Neuron (in vitro differentiated cells): ENCODE measurements at regions not wholly inside any gene's neighbourhood (a gene's known extent, or its start where the extent isn't known, plus 50 kb on each side); places are given as distances from the start of the nearest gene placed in this dataset.

Source experiments
- H2AFZ ChIP-seq: one replicate; pipeline ENCODE4 v1.6.1; 2013; ENCODE audit warnings: low read depth, mild to moderate bottlenecking, inconsistent platforms, low read length, moderate library complexity
- H3K27me3 ChIP-seq: one replicate; pipeline ENCODE4 v1.6.1; 2013; ENCODE audit warnings: low read length; ENCODE audit not compliant: insufficient read depth
- H3K36me3 ChIP-seq: one replicate; pipeline ENCODE4 v1.6.1; 2013; ENCODE audit warnings: low read length; ENCODE audit not compliant: insufficient read depth
- H3K4me1 ChIP-seq: one replicate; pipeline ENCODE4 v1.6.1; 2013; ENCODE audit warnings: low read length; ENCODE audit not compliant: insufficient read depth
- H3K4me3 ChIP-seq: 2 replicates; pipeline ENCODE4 v1.5.1; 2013; ENCODE audit warnings: mild to moderate bottlenecking, low read length, moderate library complexity
- H3K9me3 ChIP-seq: one replicate; pipeline ENCODE4 v1.6.1; 2013; ENCODE audit warnings: low read length

GRCh38 chr11:109342261-109342660 is 79.7 kb upstream of the C11orf87 start:
- H2AFZ ChIP-seq, result no peak overlapping the region
- H3K4me1 ChIP-seq, result no peaks in the 10 kb centered on the region
- no peaks in the 10 kb centered on the region for H3K9me3 ChIP-seq
- no peaks in the 10 kb centered on the region for H3K36me3 ChIP-seq
- H3K4me3 ChIP-seq, result no peak overlapping the region
- H3K27me3 ChIP-seq, result no peaks in the 10 kb centered on the region

DNA sequence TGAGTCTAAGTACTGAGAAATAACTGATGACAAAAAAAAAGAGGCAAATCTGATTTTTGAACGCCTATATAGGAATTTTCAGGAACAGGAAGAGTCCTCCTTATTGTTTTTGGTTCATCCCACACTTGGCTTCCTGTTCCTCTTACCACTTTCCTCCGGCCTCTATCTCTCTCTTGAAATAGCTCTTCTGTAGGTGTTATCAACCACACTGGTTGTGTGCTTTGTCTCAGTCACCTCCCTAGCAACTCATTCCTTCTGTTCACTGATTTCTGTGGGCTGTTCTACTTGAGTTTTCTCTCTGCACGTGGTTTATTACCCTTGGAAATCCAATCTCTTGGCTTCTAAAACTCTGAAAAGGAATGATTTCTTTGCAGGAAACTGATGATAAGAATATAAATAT is 78.7 kb upstream of the C11orf87 start:
- no peak overlapping the region for H2AFZ ChIP-seq
- H3K9me3 ChIP-seq, result no peaks in the 10 kb centered on the region
- H3K27me3 ChIP-seq, result no peaks in the 10 kb centered on the region
- no peak overlapping the region for H3K4me3 ChIP-seq
- no peaks in the 10 kb centered on the region for H3K36me3 ChIP-seq
- no peaks in the 10 kb centered on the region for H3K4me1 ChIP-seq

- no peak overlapping the region for H3K4me3 ChIP-seq
- no peak overlapping the region for H2AFZ ChIP-seq
- H3K9me3 ChIP-seq, result no peaks in the 10 kb centered on the region
Measured at GRCh38 chr11:109347304-109347703, 74.7 kb upstream of the C11orf87 start.

DNA sequence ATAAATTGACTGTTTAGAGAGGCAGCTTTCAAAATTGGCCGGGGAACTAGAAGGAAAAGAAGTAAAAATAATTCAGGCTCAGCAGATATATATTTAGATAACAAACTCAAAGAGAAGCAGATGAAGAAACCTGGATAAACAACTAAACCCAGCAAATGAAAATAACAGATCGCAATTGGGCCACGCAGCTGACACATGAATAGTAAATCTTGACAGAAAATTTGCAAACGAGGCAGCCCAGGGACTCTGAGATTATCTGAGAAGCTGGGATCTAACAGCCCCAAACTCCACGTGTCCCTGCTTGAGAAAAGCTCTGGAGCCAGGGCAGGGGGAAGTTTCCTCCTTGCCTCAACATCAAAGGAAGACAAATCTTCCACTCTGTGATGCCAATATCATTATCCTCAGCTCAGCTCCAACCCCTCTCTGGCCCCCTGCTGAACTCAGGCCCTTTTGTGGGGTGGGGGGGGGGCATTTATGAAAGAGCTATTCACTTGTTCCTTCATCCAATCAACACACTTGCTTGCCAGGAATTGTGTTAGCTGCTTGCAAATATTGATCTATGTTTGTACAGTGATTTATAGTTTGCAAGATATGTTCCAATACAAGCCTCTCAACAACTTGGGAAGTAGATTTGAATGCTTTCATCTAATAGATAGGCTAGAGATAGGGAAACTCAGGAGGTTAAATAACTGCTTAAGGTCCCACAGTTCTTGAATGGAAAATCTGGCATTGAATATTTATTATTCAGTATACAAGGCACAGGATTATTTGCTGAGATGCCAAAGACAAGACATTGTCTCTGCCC is 72.5 kb upstream of the C11orf87 start:
- H3K27me3 ChIP-seq, result no peaks in the 10 kb centered on the region
- H3K4me1 ChIP-seq, result no peaks in the 10 kb centered on the region
- no peak overlapping the region for H2AFZ ChIP-seq
- H3K9me3 ChIP-seq, result no peaks in the 10 kb centered on the region
- H3K36me3 ChIP-seq, result no peaks in the 10 kb centered on the region
- H3K4me3 ChIP-seq, result no peak overlapping the region

More at GRCh38 chr11:109347304-109347703, 74.7 kb upstream of the C11orf87 start:
- no peaks in the 10 kb centered on the region for H3K27me3 ChIP-seq
- no peaks in the 10 kb centered on the region for H3K36me3 ChIP-seq
- H3K4me1 ChIP-seq, result no peaks in the 10 kb centered on the region

- Histone ChIP-seq H3K9me3 (no peaks in the 10 kb centered on the region), H3K4me1 (no peaks in the 10 kb centered on the region), H2AFZ (no peak overlapping the region), H3K4me3 (no peak overlapping the region), H3K36me3 (no peaks in the 10 kb centered on the region), H3K27me3 (no peaks in the 10 kb centered on the region)
Measured at GRCh38 chr11:109350091-109350490, 71.9 kb upstream of the C11orf87 start.

GRCh38 chr11:109362059-109362458 is 59.9 kb upstream of the C11orf87 start:
- Histone ChIP-seq H3K27me3 (no peaks in the 10 kb centered on the region), H3K9me3 (no peaks in the 10 kb centered on the region), H3K36me3 (no peaks in the 10 kb centered on the region), H3K4me3 (no peak overlapping the region), H2AFZ (no peak overlapping the region), H3K4me1 (no peaks in the 10 kb centered on the region)

DNA sequence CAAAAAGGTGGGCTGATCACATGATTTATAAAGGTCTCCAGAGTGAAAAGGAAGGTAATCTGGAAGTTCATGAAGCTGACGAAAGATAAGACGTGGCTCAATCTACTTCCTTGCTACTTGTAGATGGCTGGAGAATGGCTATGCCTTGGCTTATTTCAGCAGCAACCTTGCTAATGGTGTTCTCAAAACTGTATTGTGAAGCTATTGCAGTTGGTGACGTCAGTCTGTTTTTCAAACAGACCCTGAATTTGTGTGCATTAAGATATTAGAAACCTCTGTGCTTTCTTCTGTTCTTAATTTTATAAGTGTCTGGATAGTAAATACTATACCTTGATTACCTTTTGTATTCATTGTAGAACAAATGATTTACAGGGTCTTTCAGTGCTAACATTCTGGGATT is 58.3 kb upstream of the C11orf87 start:
- Histone ChIP-seq H3K9me3 (no peaks in the 10 kb centered on the region), H3K27me3 (no peaks in the 10 kb centered on the region), H3K4me1 (no peaks in the 10 kb centered on the region)

DNA sequence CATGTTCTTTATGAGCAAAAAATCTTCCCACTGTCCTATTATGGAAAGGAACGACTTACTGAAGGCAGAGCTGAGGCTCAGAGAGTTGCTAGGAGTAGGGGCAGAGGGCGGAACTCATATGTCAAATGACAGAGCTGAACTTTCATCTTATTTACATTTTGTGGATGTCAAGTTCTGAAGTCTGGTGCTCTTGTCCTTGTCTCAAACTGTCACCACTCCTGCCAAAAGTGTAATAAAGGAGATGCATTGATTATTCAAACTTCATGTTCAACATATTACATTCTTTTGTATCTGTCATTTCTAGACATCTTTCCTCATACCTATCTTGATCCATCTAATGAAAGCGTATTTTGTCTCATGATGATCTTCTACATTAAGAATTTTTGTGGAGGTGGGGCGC is 57.1 kb upstream of the C11orf87 start:
- Histone ChIP-seq H2AFZ (no peak overlapping the region), H3K27me3 (no peaks in the 10 kb centered on the region), H3K4me3 (no peak overlapping the region), H3K4me1 (no peaks in the 10 kb centered on the region), H3K36me3 (no peaks in the 10 kb centered on the region), H3K9me3 (no peaks in the 10 kb centered on the region)

More for the DNA sequence above, 58.3 kb upstream of the C11orf87 start:
- Histone ChIP-seq H3K36me3 (no peaks in the 10 kb centered on the region), H2AFZ (no peak overlapping the region), H3K4me3 (no peak overlapping the region)

DNA sequence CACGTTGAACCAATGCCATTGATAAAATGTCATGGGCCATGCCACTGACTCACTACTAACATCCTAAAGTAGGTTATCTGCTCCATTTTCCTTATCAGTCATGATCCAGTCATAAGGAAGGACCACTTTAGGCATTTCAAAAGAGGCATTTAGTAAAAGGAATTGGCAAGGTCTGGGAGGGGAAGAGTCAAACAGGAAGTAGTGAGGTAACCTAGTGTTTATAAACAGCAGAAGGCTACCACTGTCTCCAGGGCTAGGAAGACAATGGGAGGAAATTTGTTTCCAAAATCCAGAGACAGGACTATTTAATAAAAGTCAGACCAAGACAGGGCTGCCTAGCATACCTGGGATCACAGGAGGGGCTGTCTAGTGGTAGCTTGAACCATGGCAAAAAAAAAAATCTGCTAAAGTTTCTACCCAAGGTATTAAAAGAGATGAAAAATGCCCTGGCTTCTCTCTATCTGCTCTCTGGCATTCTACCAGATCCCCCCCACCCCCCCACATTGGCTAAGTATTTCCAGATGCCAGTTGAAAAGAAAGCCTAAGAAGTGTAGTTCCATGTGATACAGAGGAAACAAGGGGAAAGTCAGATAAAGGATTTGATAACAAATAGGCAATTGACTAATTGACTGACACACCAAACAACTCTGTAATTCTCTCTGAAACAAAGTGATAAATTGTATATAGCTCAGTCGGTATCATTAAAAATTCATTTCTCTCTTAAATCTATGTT is 50.4 kb upstream of the C11orf87 start:
- H3K4me3 ChIP-seq, result no peak overlapping the region
- no peaks in the 10 kb centered on the region for H3K36me3 ChIP-seq
- H3K4me1 ChIP-seq, result no peaks in the 10 kb centered on the region
- H3K27me3 ChIP-seq, result no peaks in the 10 kb centered on the region
- no peaks in the 10 kb centered on the region for H3K9me3 ChIP-seq
- no peak overlapping the region for H2AFZ ChIP-seq
